Body of pancreas (tissue), 4 donors: ENCODE measurements at regions not wholly inside any gene's neighbourhood (a gene's known extent, or its start where the extent isn't known, plus 50 kb on each side); places are given as distances from the start of the nearest gene placed in this dataset.

ENCODE experiments used
- POLR2A ChIP-seq, 3 donors: fragments of 450-650 bp; IDR thresholded peaks; one replicate each; pipeline ENCODE4 v1.6.1; 2016; ENCODE audit warnings: antibody characterized with exemption in 3 of 3, mild to moderate bottlenecking in 2 of 3
- TF ChIP-seq, protein P1 (sequence below), 7 experiments: fragments of 450-650 bp in 4 of 7; fragments of 200-600 bp in 3 of 7; sonication (generic) in 3 of 7; IDR thresholded peaks; one replicate each; pipeline ENCODE4 v1.5.1; 2016 to 2019; ENCODE audit warnings: antibody characterized with exemption in 7 of 7

DNA sequence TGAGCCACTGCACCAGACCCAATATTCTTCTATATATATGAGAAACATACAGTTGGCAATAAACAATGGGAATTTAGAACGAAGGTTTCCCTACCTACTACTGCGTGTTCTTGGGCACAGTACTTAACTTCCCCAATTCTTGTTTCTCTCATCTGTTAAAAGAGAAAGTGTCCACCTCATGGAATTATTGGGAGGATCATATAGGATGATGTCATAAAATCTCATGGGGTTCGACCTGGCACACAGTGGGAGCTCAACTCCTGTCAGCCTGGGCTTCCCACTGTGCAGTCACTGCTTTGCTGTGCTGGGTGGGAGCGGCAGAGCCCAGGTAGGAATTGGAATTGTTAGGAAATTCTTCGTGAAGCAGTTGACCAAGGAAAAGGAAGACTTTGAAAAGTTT lies 203.3 kb downstream of the SH3BP4 start:
- TF ChIP-seq, protein P1, sequence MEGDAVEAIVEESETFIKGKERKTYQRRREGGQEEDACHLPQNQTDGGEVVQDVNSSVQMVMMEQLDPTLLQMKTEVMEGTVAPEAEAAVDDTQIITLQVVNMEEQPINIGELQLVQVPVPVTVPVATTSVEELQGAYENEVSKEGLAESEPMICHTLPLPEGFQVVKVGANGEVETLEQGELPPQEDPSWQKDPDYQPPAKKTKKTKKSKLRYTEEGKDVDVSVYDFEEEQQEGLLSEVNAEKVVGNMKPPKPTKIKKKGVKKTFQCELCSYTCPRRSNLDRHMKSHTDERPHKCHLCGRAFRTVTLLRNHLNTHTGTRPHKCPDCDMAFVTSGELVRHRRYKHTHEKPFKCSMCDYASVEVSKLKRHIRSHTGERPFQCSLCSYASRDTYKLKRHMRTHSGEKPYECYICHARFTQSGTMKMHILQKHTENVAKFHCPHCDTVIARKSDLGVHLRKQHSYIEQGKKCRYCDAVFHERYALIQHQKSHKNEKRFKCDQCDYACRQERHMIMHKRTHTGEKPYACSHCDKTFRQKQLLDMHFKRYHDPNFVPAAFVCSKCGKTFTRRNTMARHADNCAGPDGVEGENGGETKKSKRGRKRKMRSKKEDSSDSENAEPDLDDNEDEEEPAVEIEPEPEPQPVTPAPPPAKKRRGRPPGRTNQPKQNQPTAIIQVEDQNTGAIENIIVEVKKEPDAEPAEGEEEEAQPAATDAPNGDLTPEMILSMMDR (IDR thresholded peaks at IDR 0.05), result no peak
- TF ChIP-seq POLR2A (IDR thresholded peaks at IDR 0.05), result no peak
